Fibroblast of pulmonary artery (primary cell): ENCODE measurements at regions not wholly inside any gene's neighbourhood (a gene's known extent, or its start where the extent isn't known, plus 50 kb on each side); places are given as distances from the start of the nearest gene placed in this dataset.

Experiments
- DNase-seq: peaks from one replicate; pipeline ENCODE4 v3.0.0-alpha.2; 2010; ENCODE audit warnings: low read depth
- H3K4me3 ChIP-seq: replicated peaks from 2 replicates; pipeline ENCODE4 v1.5.1; 2011; ENCODE audit warnings: low read depth, mild to moderate bottlenecking, control low read depth, low read length, moderate library complexity
- CTCF ChIP-seq: IDR thresholded peaks from 2 replicates; pipeline ENCODE4 v1.5.1; 2011; ENCODE audit warnings: mild to moderate bottlenecking, control low read depth, low read length, inconsistent platforms; ENCODE audit errors: missing control alignments

GRCh38 chr12:98379106-98379505, 136.3 kb upstream of the TMPO start:
- no peak for TF ChIP-seq CTCF
- H3K4me3 ChIP-seq, result no peak overlapping the region
- DNase-seq, result no peak

- no peak for TF ChIP-seq CTCF
- no peak for DNase-seq
- H3K4me3 ChIP-seq, result no peak overlapping the region
Measured at GRCh38 chr12:98385641-98386040, 129.7 kb upstream of the TMPO start.

GRCh38 chr12:98387444-98387843, 127.9 kb upstream of the TMPO start:
- DNase-seq, result no peak
- no peak for TF ChIP-seq CTCF
- no peak overlapping the region for H3K4me3 ChIP-seq

- no peak overlapping the region for H3K4me3 ChIP-seq
- no peak for DNase-seq
- no peak for TF ChIP-seq CTCF
Measured at GRCh38 chr12:98388126-98388525, 127.3 kb upstream of the TMPO start.

GRCh38 chr12:98389593-98389992, 125.8 kb upstream of the TMPO start:
- no peak overlapping the region for H3K4me3 ChIP-seq
- no peak for DNase-seq
- TF ChIP-seq CTCF, result no peak

GRCh38 chr12:98397323-98398105, 117.9 kb upstream of the TMPO start:
- DNase-seq, result peak; percentile 84
- TF ChIP-seq CTCF, result peak; percentile 85
- peak overlapping the region; percentile 36 for H3K4me3 ChIP-seq

GRCh38 chr12:98399532-98399931, 115.9 kb upstream of the TMPO start:
- H3K4me3 ChIP-seq, result no peak overlapping the region
- no peak for TF ChIP-seq CTCF

More at GRCh38 chr12:98399532-98399931, 115.9 kb upstream of the TMPO start:
- peak; percentile 86 for DNase-seq
